OCI-LY3 (cell line): ENCODE measurements at regions not wholly inside any gene's neighbourhood (a gene's known extent, or its start where the extent isn't known, plus 50 kb on each side); places are given as distances from the start of the nearest gene placed in this dataset.

Experiments used
- H2AFZ ChIP-seq: fragments of 200-600, 300-600 bp; shearing (Covaris generic); 2 replicates; pipeline ENCODE4 v1.6.0; 2014; ENCODE audit warnings: antibody characterized with exemption, low read depth, low read length
- H3K27ac ChIP-seq: fragments of 200-600, 300-600 bp; sonication (generic); 2 replicates; pipeline ENCODE4 v1.5.1; 2014; ENCODE audit warnings: mild to moderate bottlenecking, low read length, moderate library complexity, mixed read lengths
- H3K27me3 ChIP-seq: fragments of 200-600, 300-600 bp; sonication (generic); 2 replicates; pipeline ENCODE4 v1.6.1; 2014; ENCODE audit warnings: low read depth, low read length, mixed read lengths
- H3K36me3 ChIP-seq: fragments of 200-600, 300-600 bp; sonication (generic); replicated peaks from 2 replicates; pipeline ENCODE3; 2014; ENCODE audit warnings: low read depth, low read length, mixed read lengths
- H3K4me1 ChIP-seq: fragments of 300-600, 200-600 bp; sonication (generic); 2 replicates; pipeline ENCODE4 v1.6.1; 2014; ENCODE audit warnings: low read length, mixed read lengths
- H3K4me2 ChIP-seq: fragments of 200-600, 300-600 bp; sonication (generic); 2 replicates; pipeline ENCODE4 v1.6.1; 2014; ENCODE audit warnings: low read length, mixed read lengths
- H3K4me3 ChIP-seq: fragments of 300-600, 200-600 bp; sonication (generic); 2 replicates; pipeline ENCODE4 v1.5.1; 2014; ENCODE audit warnings: antibody characterized with exemption, mild to moderate bottlenecking, low read length, moderate library complexity
- H3K79me2 ChIP-seq: fragments of 300-600, 200-600 bp; shearing (Covaris generic); 2 replicates; pipeline ENCODE4 v1.6.1; 2014; ENCODE audit warnings: mild to moderate bottlenecking, low read length, mixed read lengths
- H3K9ac ChIP-seq: fragments of 300-600, 200-600 bp; shearing (Covaris generic); 2 replicates; pipeline ENCODE4 v1.6.0; 2014; ENCODE audit warnings: mild to moderate bottlenecking, low read length, moderate library complexity
- H3K9me3 ChIP-seq: fragments of 200-600, 300-600 bp; shearing (Covaris generic); 2 replicates; pipeline ENCODE4 v1.6.1; 2014; ENCODE audit warnings: low read length, mixed read lengths; ENCODE audit not compliant: insufficient read depth
- H4K20me1 ChIP-seq: fragments of 200-600, 300-600 bp; sonication (generic); 2 replicates; pipeline ENCODE4 v1.6.1; 2016; ENCODE audit warnings: low read length, mixed read lengths; ENCODE audit not compliant: insufficient read depth
- EZH2phosphoT487 ChIP-seq: fragments of 200-600 bp; shearing (Covaris generic); IDR thresholded peaks from 2 replicates; pipeline ENCODE4 v1.6.1; 2018; ENCODE audit warnings: antibody characterized with exemption, mixed run types, low read depth
- TF ChIP-seq, protein P1 (sequence below): fragments of 200-600, 300-600 bp; sonication (generic); IDR thresholded peaks from 2 replicates; pipeline ENCODE4 v1.5.1; 2014; ENCODE audit warnings: antibody characterized with exemption, low read length, low read depth

DNA sequence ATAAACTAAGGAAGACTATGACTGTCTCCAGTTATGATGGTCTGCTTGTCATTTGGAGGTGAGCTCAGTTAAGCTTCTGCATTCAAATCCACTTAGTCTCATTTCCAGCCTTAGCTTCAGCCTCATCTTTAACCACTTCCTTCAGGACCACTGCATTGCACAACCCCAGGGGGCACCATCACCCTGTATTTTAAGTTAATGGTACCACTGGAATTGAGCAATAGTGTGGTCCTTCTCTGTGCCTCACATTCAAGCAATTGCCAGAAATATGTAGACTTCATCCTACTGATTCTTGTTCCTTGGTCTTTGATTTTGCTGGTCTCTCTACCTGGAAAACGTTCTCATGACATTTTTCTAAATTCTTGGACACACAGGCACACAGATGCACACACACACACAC, 131.5 kb upstream of the PTPN3 start:
- H2AFZ ChIP-seq: no peak overlapping the region
- no peaks in the 10 kb centered on the region for H3K79me2 ChIP-seq
- TF ChIP-seq, protein P1, sequence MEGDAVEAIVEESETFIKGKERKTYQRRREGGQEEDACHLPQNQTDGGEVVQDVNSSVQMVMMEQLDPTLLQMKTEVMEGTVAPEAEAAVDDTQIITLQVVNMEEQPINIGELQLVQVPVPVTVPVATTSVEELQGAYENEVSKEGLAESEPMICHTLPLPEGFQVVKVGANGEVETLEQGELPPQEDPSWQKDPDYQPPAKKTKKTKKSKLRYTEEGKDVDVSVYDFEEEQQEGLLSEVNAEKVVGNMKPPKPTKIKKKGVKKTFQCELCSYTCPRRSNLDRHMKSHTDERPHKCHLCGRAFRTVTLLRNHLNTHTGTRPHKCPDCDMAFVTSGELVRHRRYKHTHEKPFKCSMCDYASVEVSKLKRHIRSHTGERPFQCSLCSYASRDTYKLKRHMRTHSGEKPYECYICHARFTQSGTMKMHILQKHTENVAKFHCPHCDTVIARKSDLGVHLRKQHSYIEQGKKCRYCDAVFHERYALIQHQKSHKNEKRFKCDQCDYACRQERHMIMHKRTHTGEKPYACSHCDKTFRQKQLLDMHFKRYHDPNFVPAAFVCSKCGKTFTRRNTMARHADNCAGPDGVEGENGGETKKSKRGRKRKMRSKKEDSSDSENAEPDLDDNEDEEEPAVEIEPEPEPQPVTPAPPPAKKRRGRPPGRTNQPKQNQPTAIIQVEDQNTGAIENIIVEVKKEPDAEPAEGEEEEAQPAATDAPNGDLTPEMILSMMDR: no peak
- TF ChIP-seq EZH2phosphoT487: no peak
- peaks cover 20% of the 10 kb centered on the region for H3K27me3 ChIP-seq
- H4K20me1 ChIP-seq: no peaks in the 10 kb centered on the region
- no peak overlapping the region for H3K9ac ChIP-seq
- no peak overlapping the region for H3K27ac ChIP-seq
- H3K9me3 ChIP-seq: no peaks in the 10 kb centered on the region
- H3K4me1 ChIP-seq: no peaks in the 10 kb centered on the region
- no peak overlapping the region for H3K4me2 ChIP-seq
- H3K36me3 ChIP-seq: no peaks in the 10 kb centered on the region
- no peak overlapping the region for H3K4me3 ChIP-seq

DNA sequence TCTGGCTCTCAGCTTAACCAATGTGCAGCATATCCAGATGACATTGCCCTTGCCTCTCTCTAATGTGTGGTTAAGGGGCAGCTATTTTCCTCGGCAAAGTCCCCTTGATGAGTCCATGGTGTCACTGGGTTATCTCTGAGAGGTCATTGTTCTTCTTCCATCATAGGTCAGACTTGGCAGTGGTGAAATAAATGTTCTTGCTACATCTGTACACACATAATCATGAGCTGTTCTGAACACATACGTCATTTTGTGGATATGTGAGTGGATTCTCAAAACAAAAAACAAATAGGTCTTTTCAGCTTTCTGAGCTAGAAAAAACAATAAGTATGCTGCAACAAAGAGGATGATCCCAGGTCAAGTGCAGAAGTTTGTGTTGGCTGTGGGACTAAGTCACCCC, 134.7 kb upstream of the PTPN3 start:
- Histone ChIP-seq H3K9ac (no peak overlapping the region), H3K9me3 (no peaks in the 10 kb centered on the region), H3K36me3 (no peaks in the 10 kb centered on the region), H3K27ac (no peak overlapping the region), H3K4me2 (no peak overlapping the region), H3K27me3 (peaks cover 13% of the 10 kb centered on the region), H3K79me2 (no peaks in the 10 kb centered on the region), H2AFZ (no peak overlapping the region), H4K20me1 (no peaks in the 10 kb centered on the region), H3K4me3 (no peak overlapping the region), H3K4me1 (no peaks in the 10 kb centered on the region)
- no peak for TF ChIP-seq EZH2phosphoT487
- TF ChIP-seq, protein P1: no peak

DNA sequence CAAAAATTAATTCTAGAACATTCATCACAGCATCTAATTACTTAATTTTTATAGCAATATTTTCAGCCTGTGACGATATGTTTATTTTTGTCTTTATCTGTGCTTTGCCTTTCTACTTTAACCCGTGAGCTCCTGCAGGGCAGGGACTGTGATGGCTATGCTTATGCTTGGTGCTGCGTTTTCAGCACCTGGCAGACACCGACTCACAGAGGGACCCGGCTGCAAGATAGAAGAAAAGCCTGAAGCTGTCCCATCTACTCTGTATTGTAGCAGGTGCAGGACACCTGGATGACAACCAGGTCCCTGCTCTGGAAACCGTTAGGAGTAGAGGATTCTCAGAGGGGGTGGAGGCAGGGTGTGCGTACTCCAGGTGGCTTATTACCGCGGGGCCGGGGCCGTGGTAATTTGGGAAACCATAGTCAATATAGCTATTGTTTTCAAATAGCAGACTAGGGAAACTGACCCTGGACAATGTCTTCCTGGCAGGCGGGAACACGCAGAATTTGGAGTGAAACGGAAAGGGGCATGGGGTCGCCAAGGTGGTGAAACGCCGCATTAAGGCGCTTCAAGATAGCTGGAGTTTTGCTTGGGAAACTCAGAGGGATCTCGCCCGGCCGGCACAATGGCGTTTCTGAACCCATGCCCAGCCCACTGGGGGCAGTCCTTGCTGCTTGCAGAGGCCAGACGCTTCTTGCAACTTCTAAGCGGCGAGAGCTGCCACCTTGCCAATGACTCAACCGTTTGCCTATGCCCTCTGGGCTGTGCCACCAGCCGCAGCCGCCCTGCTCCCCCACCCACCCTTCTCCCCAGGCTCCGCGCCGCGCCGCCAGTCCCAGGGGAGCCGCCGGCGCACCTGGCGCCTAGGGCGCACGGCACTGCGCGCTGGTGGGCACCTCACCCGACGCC, 140.1 kb upstream of the PALM2AKAP2 start:
- Histone ChIP-seq H3K4me2 (no peak overlapping the region), H3K36me3 (no peaks in the 10 kb centered on the region), H3K79me2 (no peaks in the 10 kb centered on the region), H3K9me3 (no peaks in the 10 kb centered on the region), H2AFZ (no peak overlapping the region), H3K4me1 (no peaks in the 10 kb centered on the region), H3K4me3 (no peak overlapping the region), H3K9ac (no peak overlapping the region), H4K20me1 (no peaks in the 10 kb centered on the region), H3K27ac (no peak overlapping the region), H3K27me3 (peaks cover 3% of the 10 kb centered on the region; the same call in 1 of the 2 replicates)
- TF ChIP-seq EZH2phosphoT487: no peak
- TF ChIP-seq, protein P1: no peak

DNA sequence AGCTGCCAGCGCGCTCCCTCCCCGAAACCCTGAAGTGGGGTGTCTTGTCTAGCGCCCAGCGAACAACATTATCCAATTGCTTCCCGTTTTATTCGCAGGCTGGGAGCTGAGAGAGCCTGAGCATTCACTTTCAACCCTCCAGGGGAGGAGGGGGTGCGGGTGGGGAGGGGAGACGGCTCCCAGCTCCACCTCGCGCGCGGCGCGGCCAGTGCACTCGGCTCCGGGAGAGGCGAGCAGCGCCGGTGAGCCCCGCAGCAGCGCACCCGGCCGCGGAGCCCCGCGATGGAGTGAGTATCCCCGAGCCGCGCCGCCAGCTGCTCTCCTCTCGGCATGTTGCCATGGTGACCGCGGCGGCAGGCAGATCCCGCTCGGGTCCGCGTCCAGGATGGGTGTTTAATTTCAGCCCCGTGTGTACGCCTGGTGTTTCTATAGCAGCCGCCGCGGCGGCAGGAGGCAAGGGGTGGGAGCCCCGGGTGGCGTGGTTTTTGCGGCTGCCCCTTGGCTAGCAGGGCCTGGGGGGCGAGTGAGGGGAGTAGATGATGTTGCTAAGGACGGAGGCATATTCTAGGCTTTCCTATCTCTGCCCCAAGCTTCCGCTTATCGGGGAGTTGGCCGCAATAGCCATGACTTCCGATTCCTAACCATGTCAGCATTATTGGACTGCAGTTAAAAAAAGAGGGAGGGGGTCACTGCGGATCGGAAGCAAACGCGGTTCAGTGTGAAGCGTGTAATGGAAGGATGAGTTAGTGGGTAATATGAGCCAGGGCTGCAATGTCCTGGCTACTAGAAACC, 139.2 kb upstream of the PALM2AKAP2 start:
- Histone ChIP-seq H3K27me3 (peaks cover 7% of the 10 kb centered on the region; the same call in 1 of the 2 replicates), H3K9me3 (no peaks in the 10 kb centered on the region), H3K9ac (no peak overlapping the region), H3K4me2 (no peak overlapping the region), H3K36me3 (no peaks in the 10 kb centered on the region), H3K79me2 (no peaks in the 10 kb centered on the region), H3K4me3 (no peak overlapping the region), H2AFZ (no peak overlapping the region), H3K27ac (no peak overlapping the region), H4K20me1 (no peaks in the 10 kb centered on the region), H3K4me1 (no peaks in the 10 kb centered on the region)
- no peak for TF ChIP-seq EZH2phosphoT487
- TF ChIP-seq, protein P1: no peak
